Heart left ventricle (tissue), 13 donors: ENCODE measurements at regions not wholly inside any gene's neighbourhood (a gene's known extent, or its start where the extent isn't known, plus 50 kb on each side); places are given as distances from the start of the nearest gene placed in this dataset.
"Not testable (repeated sequence)": the region's sequence is repeated elsewhere in the genome, so short reads cannot be mapped to it uniquely, and the experiment has no call there.

Experiments used
- POLR2A ChIP-seq, 2 donors: fragments of 450-650 bp; IDR thresholded peaks; one replicate each; pipeline ENCODE4 v1.6.1; 2017; ENCODE audit warnings: antibody characterized with exemption in 2 of 2, mild to moderate bottlenecking in 2 of 2, moderate library complexity in 2 of 2
- TF ChIP-seq, protein P1 (sequence below), 12 donors: fragments of 200-600 bp; sonication (generic) in 4 of 12; IDR thresholded peaks; one replicate each; pipeline versions ENCODE4 v1.5.0 to v1.8.0; 2018 to 2022; ENCODE audit warnings: antibody characterized with exemption in 12 of 12, mild to moderate bottlenecking in 5 of 12
- donor health status: ischemic (EF 13 %, LVEDD 7.1; RV severe dilation, severe dysfunction).
- donor health status: DM: no; HTN: yes; CAD: no.
- donor health status: DM: no; HTN: no; CAD: no.
- donor health status: ischemic (EF 25% LVEDD 6.9; RV normal size, moderate dysfunction).
- donor health status: ischemic (EF 25% LVEDD 5.7; RV mildly dilated, moderate dysfunction).
- donor health status: ischemic (EF 35%, LVEDD 5.7; RV mildly dilated, moderate dysfunction).
- donor health status: nonischemic (EF 11% LVEDD 7.7; RV severe dilation, severe dysfunction).
- donor health status: DM: yes; HTN: yes; CAD: no.
- donor health status: PGD.
- donor health status: ischemic (EF 29% LVEDD 5.4; RV normal size, mild dysfunction).
- donor health status: nonischemic (EF 23%, LVEDD 6.1; RV moderate dilation, normal function).

DNA sequence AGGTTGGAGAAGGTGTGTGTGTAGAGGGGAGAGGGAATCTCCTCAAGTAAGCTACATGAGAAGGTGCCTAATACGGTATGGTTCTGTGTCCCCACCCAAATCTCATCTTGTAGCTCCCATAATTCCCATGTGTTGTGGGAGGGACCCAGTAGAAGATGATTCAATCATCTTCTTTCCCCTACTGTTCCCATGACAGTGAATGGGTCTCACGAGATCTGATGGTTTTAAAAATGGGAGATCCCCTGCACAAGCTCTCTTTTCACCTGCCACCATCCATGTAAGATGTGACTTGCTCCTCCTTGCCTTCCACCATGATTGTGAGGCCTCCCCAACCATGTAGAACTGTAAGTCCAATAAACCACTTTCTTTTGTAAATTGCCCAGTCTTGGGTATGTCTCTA lies 106.1 kb upstream of the PLEKHG1 start:
- TF ChIP-seq, protein P1, sequence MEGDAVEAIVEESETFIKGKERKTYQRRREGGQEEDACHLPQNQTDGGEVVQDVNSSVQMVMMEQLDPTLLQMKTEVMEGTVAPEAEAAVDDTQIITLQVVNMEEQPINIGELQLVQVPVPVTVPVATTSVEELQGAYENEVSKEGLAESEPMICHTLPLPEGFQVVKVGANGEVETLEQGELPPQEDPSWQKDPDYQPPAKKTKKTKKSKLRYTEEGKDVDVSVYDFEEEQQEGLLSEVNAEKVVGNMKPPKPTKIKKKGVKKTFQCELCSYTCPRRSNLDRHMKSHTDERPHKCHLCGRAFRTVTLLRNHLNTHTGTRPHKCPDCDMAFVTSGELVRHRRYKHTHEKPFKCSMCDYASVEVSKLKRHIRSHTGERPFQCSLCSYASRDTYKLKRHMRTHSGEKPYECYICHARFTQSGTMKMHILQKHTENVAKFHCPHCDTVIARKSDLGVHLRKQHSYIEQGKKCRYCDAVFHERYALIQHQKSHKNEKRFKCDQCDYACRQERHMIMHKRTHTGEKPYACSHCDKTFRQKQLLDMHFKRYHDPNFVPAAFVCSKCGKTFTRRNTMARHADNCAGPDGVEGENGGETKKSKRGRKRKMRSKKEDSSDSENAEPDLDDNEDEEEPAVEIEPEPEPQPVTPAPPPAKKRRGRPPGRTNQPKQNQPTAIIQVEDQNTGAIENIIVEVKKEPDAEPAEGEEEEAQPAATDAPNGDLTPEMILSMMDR (IDR thresholded peaks at IDR 0.05): not testable (repeated sequence)
- not testable (repeated sequence) for TF ChIP-seq POLR2A (IDR thresholded peaks at IDR 0.05)
